ENCODE measurements at regions not wholly inside any gene's neighbourhood (a gene's known extent, or its start where the extent isn't known, plus 50 kb on each side); places are given as distances from the start of the nearest gene placed in this dataset.

GRCh38 chr1:239997160-239997514 lies 94.5 kb upstream of the FMN2 start:
- DNase-seq (ENCODE audit: low spot score) = no peak

- DNase-seq (ENCODE audit: low spot score) = no peak
Measured at GRCh38 chr1:239997515-239998311, 94.0 kb upstream of the FMN2 start.

- DNase-seq (ENCODE audit: low spot score) = no peak
Measured at GRCh38 chr1:239998312-239998649, 93.4 kb upstream of the FMN2 start.

- no peak for DNase-seq (ENCODE audit: low spot score)
Measured at GRCh38 chr1:239999170-239999569, 92.5 kb upstream of the FMN2 start.

GRCh38 chr1:240000634-240001033 lies 91.0 kb upstream of the FMN2 start:
- peak; percentile 43 for DNase-seq (ENCODE audit: low spot score)

GRCh38 chr1:240001177-240001740 lies 90.4 kb upstream of the FMN2 start:
- peak; percentile 15 for DNase-seq (ENCODE audit: low spot score)

GRCh38 chr1:240004086-240004749 lies 87.5 kb upstream of the FMN2 start:
- DNase-seq (ENCODE audit: low spot score) = peak; percentile 25

GRCh38 chr1:240005997-240006650 lies 85.6 kb upstream of the FMN2 start:
- no peak for DNase-seq (ENCODE audit: low spot score)

- DNase-seq (ENCODE audit: low spot score) = no peak
Measured at GRCh38 chr1:240008298-240008697, 83.4 kb upstream of the FMN2 start.

- no peak for DNase-seq (ENCODE audit: low spot score)
Measured at GRCh38 chr1:240014051-240014450, 77.6 kb upstream of the FMN2 start.

GRCh38 chr1:240018617-240019016 lies 73.1 kb upstream of the FMN2 start:
- no peak for DNase-seq (ENCODE audit: low spot score)

- no peak for DNase-seq (ENCODE audit: low spot score)
Measured at GRCh38 chr1:240019524-240019923, 72.2 kb upstream of the FMN2 start.

GRCh38 chr1:240020871-240021270 lies 70.8 kb upstream of the FMN2 start:
- DNase-seq (ENCODE audit: low spot score) = no peak

GRCh38 chr1:240021709-240022108 lies 70.0 kb upstream of the FMN2 start:
- no peak for DNase-seq (ENCODE audit: low spot score)

- DNase-seq (ENCODE audit: low spot score) = peak; percentile 33
Measured at GRCh38 chr1:240027059-240027462, 64.6 kb upstream of the FMN2 start.

GRCh38 chr1:240029418-240029817 lies 62.3 kb upstream of the FMN2 start:
- no peak for DNase-seq (ENCODE audit: low spot score)

GRCh38 chr1:240030236-240030635 lies 61.4 kb upstream of the FMN2 start:
- no peak for DNase-seq (ENCODE audit: low spot score)

- DNase-seq (ENCODE audit: low spot score) = no peak
Measured at GRCh38 chr1:240031009-240031408, 60.7 kb upstream of the FMN2 start.

- no peak for DNase-seq (ENCODE audit: low spot score)
Measured at GRCh38 chr1:240031414-240031813, 60.3 kb upstream of the FMN2 start.

GRCh38 chr1:240033406-240033805 lies 58.3 kb upstream of the FMN2 start:
- no peak for DNase-seq (ENCODE audit: low spot score)

GRCh38 chr1:240036526-240036925 lies 55.2 kb upstream of the FMN2 start:
- DNase-seq (ENCODE audit: low spot score) = no peak
